Loucy (cell line): ENCODE measurements at regions not wholly inside any gene's neighbourhood (a gene's known extent, or its start where the extent isn't known, plus 50 kb on each side); places are given as distances from the start of the nearest gene placed in this dataset.

Experiments used
- H2AFZ ChIP-seq: fragments of 200-600 bp; sonication (generic); 2 replicates; pipeline ENCODE4 v1.6.0; 2016; ENCODE audit warnings: antibody characterized with exemption, mild to moderate bottlenecking, low read length, moderate library complexity
- H3F3A ChIP-seq: fragments of 200-600 bp; 2 replicates; pipeline ENCODE4 v1.6.0; 2016; ENCODE audit warnings: antibody characterized with exemption, low read depth, mild to moderate bottlenecking
- H3K27me3 ChIP-seq: fragments of 200-600 bp; sonication (generic); 2 replicates; pipeline ENCODE4 v1.6.1; 2014; ENCODE audit warnings: low read length, mild to moderate bottlenecking; ENCODE audit not compliant: insufficient read depth, poor library complexity, severe bottlenecking
- H3K36me3 ChIP-seq: fragments of 200-600 bp; sonication (generic); 2 replicates; pipeline ENCODE4 v1.6.1; 2016; ENCODE audit warnings: low read length; ENCODE audit not compliant: insufficient read depth
- H3K4me1 ChIP-seq: fragments of 200-600 bp; sonication (generic); 2 replicates; pipeline ENCODE4 v1.5.1; 2014; ENCODE audit warnings: low read length, mild to moderate bottlenecking; ENCODE audit not compliant: insufficient read depth, poor library complexity, severe bottlenecking
- H3K4me2 ChIP-seq: fragments of 200-600 bp; sonication (generic); 2 replicates; pipeline ENCODE4 v1.6.0; 2014; ENCODE audit warnings: antibody characterized with exemption, low read length, low read depth, mild to moderate bottlenecking; ENCODE audit not compliant: poor library complexity, severe bottlenecking
- H3K4me3 ChIP-seq: fragments of 200-600 bp; sonication (generic); 2 replicates; pipeline ENCODE4 v1.5.1; 2014; ENCODE audit warnings: low read length, mild to moderate bottlenecking, mixed read lengths; ENCODE audit not compliant: poor library complexity, severe bottlenecking
- H3K79me2 ChIP-seq: fragments of 200-600 bp; sonication (generic); 2 replicates; pipeline ENCODE4 v1.6.1; 2014; ENCODE audit warnings: low read length; ENCODE audit not compliant: insufficient read depth
- H3K9ac ChIP-seq: fragments of 200-600 bp; sonication (generic); 2 replicates; pipeline ENCODE4 v1.6.0; 2014; ENCODE audit warnings: mild to moderate bottlenecking, low read depth, low read length, moderate library complexity; ENCODE audit not compliant: poor library complexity, severe bottlenecking
- H3K9me2 ChIP-seq: fragments of 200-600 bp; sonication (generic); replicated peaks from 2 replicates; pipeline ENCODE4 v1.6.1; 2016; ENCODE audit warnings: low read depth, low read length, mixed read lengths
- H3K9me3 ChIP-seq: fragments of 200-600 bp; sonication (generic); 2 replicates; pipeline ENCODE4 v1.6.1; 2014; ENCODE audit warnings: mild to moderate bottlenecking, antibody characterized with exemption, low read length, low read depth; ENCODE audit not compliant: insufficient read depth
- H4K20me1 ChIP-seq: fragments of 200-600 bp; sonication (generic); 2 replicates; pipeline ENCODE4 v1.6.0; 2014; ENCODE audit warnings: antibody characterized with exemption, low read length, mild to moderate bottlenecking; ENCODE audit not compliant: insufficient read depth, poor library complexity, severe bottlenecking
- CTCF ChIP-seq: fragments of 200-600 bp; sonication (generic); conservative IDR thresholded peaks from 2 replicates; pipeline ENCODE4 v1.5.1; 2014; ENCODE audit warnings: mild to moderate bottlenecking, antibody characterized with exemption, low read length
- EZH2phosphoT487 ChIP-seq: fragments of 200-600 bp; IDR thresholded peaks from 2 replicates; pipeline ENCODE4 v1.6.1; 2018; ENCODE audit warnings: antibody characterized with exemption, mild to moderate bottlenecking, moderate library complexity, borderline replicate concordance

GRCh38 chr12:125314051-125314755 lies 249.0 kb downstream of the AACS start:
- no peaks in the 10 kb centered on the region for H3K9me3 ChIP-seq
- no peaks in the 10 kb centered on the region for H3K36me3 ChIP-seq
- no peaks in the 10 kb centered on the region for H3K79me2 ChIP-seq
- H3K9me2 ChIP-seq = no peaks in the 10 kb centered on the region
- no peak overlapping the region for H3K4me2 ChIP-seq
- no peaks in the 10 kb centered on the region for H3K4me1 ChIP-seq
- H2AFZ ChIP-seq = no peak overlapping the region
- no peaks in the 10 kb centered on the region for H3F3A ChIP-seq
- H4K20me1 ChIP-seq = no peaks in the 10 kb centered on the region
- no peak overlapping the region for H3K9ac ChIP-seq
- TF ChIP-seq CTCF (no peak), EZH2phosphoT487 (no peak)
- H3K4me3 ChIP-seq = no peak overlapping the region
- no peaks in the 10 kb centered on the region for H3K27me3 ChIP-seq

GRCh38 chr12:125315771-125316170 lies 250.5 kb downstream of the AACS start:
- TF ChIP-seq CTCF = no peak
- TF ChIP-seq EZH2phosphoT487 = no peak
- no peaks in the 10 kb centered on the region for H3K9me2 ChIP-seq
- no peak overlapping the region for H3K4me2 ChIP-seq
- H2AFZ ChIP-seq = no peak overlapping the region
- no peaks in the 10 kb centered on the region for H3K36me3 ChIP-seq
- H4K20me1 ChIP-seq = no peaks in the 10 kb centered on the region
- no peaks in the 10 kb centered on the region for H3F3A ChIP-seq
- H3K9ac ChIP-seq = no peak overlapping the region
- no peak overlapping the region for H3K4me3 ChIP-seq
- H3K9me3 ChIP-seq = no peaks in the 10 kb centered on the region
- no peaks in the 10 kb centered on the region for H3K27me3 ChIP-seq
- no peaks in the 10 kb centered on the region for H3K79me2 ChIP-seq
- no peaks in the 10 kb centered on the region for H3K4me1 ChIP-seq

- Histone ChIP-seq H3F3A (no peaks in the 10 kb centered on the region), H3K4me1 (no peaks in the 10 kb centered on the region), H2AFZ (no peak overlapping the region), H3K4me2 (no peak overlapping the region), H4K20me1 (no peaks in the 10 kb centered on the region), H3K36me3 (no peaks in the 10 kb centered on the region), H3K4me3 (no peak overlapping the region), H3K9me2 (no peaks in the 10 kb centered on the region), H3K9ac (no peak overlapping the region), H3K27me3 (no peaks in the 10 kb centered on the region), H3K9me3 (no peaks in the 10 kb centered on the region), H3K79me2 (no peaks in the 10 kb centered on the region)
- TF ChIP-seq EZH2phosphoT487 (no peak), CTCF (no peak)
These were observed 254.9 kb downstream of the AACS start for GRCh38 chr12:125320177-125320576.
